Adipocyte (in vitro differentiated cells): ENCODE measurements at regions not wholly inside any gene's neighbourhood (a gene's known extent, or its start where the extent isn't known, plus 50 kb on each side); places are given as distances from the start of the nearest gene placed in this dataset.

Experiments
- DNase-seq: peaks from one replicate; pipeline ENCODE4 v3.0.0-alpha.2; 2015; ENCODE audit warnings: low read depth
- H3K27me3 ChIP-seq: replicated peaks from 2 replicates; pipeline ENCODE4 v1.7.0; 2013; ENCODE audit warnings: mild to moderate bottlenecking, low read length, moderate library complexity; ENCODE audit not compliant: control insufficient read depth, insufficient read depth
- H3K36me3 ChIP-seq: 2 replicates; pipeline ENCODE4 v1.7.0; 2013; ENCODE audit warnings: low read length, mild to moderate bottlenecking, moderate library complexity; ENCODE audit not compliant: control insufficient read depth, insufficient read depth, severe bottlenecking
- H3K4me1 ChIP-seq: 2 replicates; pipeline ENCODE4 v1.7.0; 2013; ENCODE audit warnings: mild to moderate bottlenecking, low read length, moderate library complexity; ENCODE audit not compliant: control insufficient read depth, insufficient read depth
- H3K4me3 ChIP-seq: 2 replicates; pipeline ENCODE4 v1.7.0; 2013; ENCODE audit warnings: mild to moderate bottlenecking, low read length, moderate library complexity
- H3K9ac ChIP-seq: 2 replicates; pipeline ENCODE4 v1.7.0; 2013; ENCODE audit warnings: mild to moderate bottlenecking, low read length, moderate library complexity
- H3K9me3 ChIP-seq: 2 replicates; pipeline ENCODE4 v1.7.0; 2013; ENCODE audit warnings: mild to moderate bottlenecking, low read length, moderate library complexity; ENCODE audit not compliant: control insufficient read depth

DNA sequence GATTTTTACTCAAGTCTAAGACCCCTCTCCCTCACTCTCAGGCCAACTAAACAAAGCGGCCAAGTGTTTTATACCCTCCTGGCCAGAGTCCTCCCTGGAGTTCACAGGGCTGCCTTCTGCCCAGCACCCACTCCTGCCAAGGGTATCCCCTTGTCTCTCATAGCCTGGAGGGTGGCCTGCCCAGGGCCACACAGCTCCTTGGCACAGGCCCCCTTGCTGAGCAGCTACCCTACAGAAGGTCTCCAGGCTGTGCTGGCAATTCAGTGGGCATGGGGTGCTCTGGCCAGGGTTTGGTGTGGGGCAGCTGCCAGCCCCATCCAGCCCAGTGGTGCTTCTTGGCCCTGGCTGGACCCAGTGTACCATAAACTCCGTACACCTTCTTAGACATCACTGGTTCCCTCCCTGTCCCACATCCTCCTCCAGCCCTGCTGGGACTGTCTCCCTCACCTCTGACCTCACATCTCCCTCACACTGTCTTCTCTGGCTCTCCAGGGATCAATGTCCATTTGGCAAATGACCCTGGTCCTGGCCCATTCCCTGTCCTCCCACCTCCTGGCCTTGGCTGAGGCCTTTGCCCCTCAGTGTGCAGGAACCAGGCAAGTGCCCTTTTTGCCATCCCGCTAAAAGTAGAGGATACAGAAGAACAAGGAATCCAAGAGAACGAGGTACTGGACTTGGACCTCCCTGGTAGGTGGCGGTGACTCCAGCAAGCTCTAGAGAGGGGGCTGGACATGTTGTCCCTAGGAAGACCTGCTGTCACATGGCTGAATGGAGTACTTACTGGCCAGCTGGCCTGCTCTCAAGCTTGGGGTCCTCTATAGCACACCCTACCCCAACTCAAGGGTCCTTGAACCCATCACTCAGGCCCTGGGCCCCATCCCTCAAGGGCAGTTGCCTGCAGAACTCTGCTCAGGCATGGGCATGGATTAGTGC, 50.0 kb upstream of the TRPM1 start:
- H3K4me3 ChIP-seq = no peak overlapping the region
- H3K9ac ChIP-seq = no peak overlapping the region
- no peaks in the 10 kb centered on the region for H3K9me3 ChIP-seq
- H3K36me3 ChIP-seq = no peaks in the 10 kb centered on the region
- no peak for DNase-seq
- no peaks in the 10 kb centered on the region for H3K4me1 ChIP-seq
- H3K27me3 ChIP-seq = peaks cover 40% of the 10 kb centered on the region

DNA sequence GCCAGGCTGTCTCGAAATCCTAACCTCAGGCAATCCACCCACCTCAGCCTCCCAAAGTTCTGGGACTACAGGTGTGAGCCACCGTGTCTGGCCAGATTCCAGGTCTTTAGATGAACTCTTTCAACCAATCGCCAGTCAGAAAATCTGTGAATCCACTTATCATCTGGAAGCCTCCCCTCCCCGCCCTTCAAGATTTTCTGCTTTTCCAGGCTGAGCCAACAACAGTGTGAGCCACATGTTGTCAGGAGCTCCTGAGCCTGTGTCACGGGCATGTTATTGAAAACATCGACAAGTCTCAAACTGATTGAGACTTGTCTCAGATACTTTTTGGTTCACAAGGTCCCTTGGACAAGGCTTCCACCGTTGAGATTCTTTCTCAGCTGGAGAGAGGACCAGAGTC, 52.0 kb upstream of the TRPM1 start:
- Histone ChIP-seq H3K27me3 (peaks cover 33% of the 10 kb centered on the region), H3K4me3 (no peak overlapping the region), H3K4me1 (no peaks in the 10 kb centered on the region), H3K9ac (no peak overlapping the region), H3K36me3 (no peaks in the 10 kb centered on the region), H3K9me3 (no peaks in the 10 kb centered on the region)
- DNase-seq = no peak

DNA sequence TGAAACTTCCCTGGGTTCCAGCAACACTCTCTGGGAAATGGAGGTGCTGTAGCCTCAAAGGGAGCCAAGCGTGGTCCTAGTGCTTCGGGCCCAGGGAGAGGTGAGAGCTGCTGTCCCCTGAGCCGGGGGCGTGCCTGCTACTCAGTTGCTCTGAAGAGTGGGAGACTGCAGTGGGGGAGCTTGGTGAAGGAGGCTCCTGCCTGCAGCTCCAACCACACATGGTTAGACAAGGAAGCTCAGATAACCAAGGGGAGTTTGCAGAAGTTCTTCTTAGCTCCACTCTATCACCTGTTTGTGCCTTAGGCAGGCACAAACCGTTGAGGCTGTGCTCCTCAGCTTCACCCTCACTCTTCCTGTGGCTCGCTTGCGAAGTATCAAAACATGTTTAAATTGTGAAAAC, 53.6 kb upstream of the TRPM1 start:
- peaks cover 24% of the 10 kb centered on the region for H3K27me3 ChIP-seq

DNA sequence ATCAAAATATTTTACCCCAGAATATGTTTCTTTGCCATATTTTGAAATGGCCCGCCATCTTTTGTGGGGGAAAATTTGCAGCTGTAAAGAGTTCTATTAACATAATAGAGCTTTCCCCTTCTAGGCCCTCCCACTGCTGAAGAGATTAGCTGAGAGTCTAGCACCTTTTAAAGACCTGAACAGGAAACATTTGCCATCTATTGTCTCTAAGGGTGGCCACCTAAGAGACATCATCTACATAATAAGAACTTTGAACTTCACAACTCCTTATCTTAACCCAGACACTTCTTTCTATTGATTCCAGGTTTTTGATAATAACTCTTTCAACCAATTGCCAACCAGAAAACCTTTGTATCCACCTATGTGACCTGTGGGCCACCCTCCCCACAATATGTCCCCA, 54.7 kb upstream of the TRPM1 start:
- H3K9ac ChIP-seq = no peak overlapping the region
- no peak for DNase-seq
- H3K36me3 ChIP-seq = no peaks in the 10 kb centered on the region
- H3K4me3 ChIP-seq = no peak overlapping the region
- H3K27me3 ChIP-seq = peaks cover 32% of the 10 kb centered on the region
- no peaks in the 10 kb centered on the region for H3K4me1 ChIP-seq
- no peaks in the 10 kb centered on the region for H3K9me3 ChIP-seq

More for the DNA sequence above, 53.6 kb upstream of the TRPM1 start:
- no peaks in the 10 kb centered on the region for H3K9me3 ChIP-seq
- no peak overlapping the region for H3K9ac ChIP-seq
- no peak for DNase-seq
- H3K36me3 ChIP-seq = no peaks in the 10 kb centered on the region
- H3K4me3 ChIP-seq = no peak overlapping the region
- H3K4me1 ChIP-seq = no peaks in the 10 kb centered on the region

DNA sequence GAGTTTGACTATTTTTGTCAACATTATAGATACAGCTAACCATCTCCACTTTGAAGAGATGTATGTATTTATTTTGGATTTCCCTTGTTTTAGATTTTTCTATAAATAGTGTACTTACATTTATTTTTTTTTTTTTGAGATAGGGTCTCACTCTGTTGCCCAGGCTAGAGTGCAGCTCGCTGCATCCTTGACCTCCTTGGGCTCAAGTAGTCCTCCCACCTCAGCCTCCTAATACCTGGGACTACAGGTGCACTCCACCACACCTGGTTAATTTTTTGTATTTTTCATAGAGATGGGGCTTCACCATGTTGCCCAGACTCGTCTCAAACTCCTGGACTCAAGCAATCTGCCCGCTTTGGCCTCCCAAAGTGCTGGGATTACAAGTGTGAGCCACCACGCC, 55.3 kb upstream of the TRPM1 start:
- Histone ChIP-seq H3K27me3 (peaks cover 38% of the 10 kb centered on the region), H3K4me1 (no peaks in the 10 kb centered on the region), H3K4me3 (no peak overlapping the region), H3K36me3 (no peaks in the 10 kb centered on the region), H3K9ac (no peak overlapping the region), H3K9me3 (no peaks in the 10 kb centered on the region)
- no peak for DNase-seq

DNA sequence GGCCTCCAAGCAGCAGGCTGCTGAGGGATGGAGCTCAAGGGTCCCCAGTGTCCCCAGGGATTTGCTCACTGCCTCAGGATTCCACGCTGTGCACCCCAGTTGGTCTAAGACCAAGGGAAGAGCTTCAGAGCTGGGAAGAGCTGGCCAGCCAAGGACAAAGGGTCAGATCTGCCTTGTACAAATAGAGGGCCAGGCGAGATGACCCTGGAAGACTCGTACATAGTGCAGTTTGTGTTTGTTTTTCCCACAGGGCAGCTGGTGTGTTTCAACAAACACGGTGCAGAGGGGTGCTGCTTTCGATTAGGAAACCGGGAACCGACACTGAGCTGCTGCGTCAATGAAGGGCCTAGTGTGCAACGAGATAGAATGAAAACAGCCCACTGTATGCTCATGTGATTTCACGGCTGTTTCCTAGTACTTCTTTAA, 56.1 kb upstream of the TRPM1 start:
- no peak for DNase-seq
- no peak overlapping the region for H3K4me3 ChIP-seq
- no peaks in the 10 kb centered on the region for H3K9me3 ChIP-seq
- H3K36me3 ChIP-seq = no peaks in the 10 kb centered on the region
- H3K9ac ChIP-seq = no peak overlapping the region
- no peaks in the 10 kb centered on the region for H3K4me1 ChIP-seq
- H3K27me3 ChIP-seq = peaks cover 37% of the 10 kb centered on the region

DNA sequence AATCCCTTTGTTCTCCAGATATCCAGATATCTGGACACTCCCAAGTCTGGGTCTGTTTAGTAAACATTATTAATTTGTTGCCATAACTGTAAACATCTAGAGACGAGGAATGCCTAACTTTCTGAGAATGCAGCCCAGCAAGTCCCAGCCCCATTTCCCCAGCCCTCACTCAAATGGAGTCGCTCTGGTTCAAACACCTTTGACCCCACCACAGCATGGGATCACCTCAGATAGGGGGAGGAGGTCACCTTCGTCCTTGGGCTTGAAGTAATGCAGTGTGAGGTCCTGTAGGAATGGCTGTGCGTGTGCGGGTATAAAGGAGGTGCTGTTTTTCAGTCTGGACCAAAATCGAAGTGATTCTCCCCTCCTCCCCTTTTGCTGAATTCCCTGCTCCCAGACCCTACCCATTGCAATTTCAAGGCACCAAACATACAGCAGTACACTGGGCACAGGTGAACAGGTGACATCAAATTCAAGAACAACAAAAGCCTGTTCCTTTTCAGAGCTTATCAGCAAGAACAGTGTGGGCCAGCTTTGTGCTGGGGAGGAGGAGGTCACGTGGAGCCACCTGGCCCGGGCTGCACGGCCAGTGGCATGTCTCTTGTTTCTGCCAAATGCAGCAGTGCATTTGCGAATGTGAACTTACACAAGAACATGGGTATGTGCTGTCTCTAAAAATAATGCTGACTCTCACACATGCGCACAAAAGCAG, 57.5 kb upstream of the TRPM1 start:
- no peak overlapping the region for H3K9ac ChIP-seq
- H3K4me1 ChIP-seq = no peaks in the 10 kb centered on the region
- H3K27me3 ChIP-seq = peaks cover 36% of the 10 kb centered on the region
- no peaks in the 10 kb centered on the region for H3K9me3 ChIP-seq
- DNase-seq = no peak
- no peak overlapping the region for H3K4me3 ChIP-seq
- no peaks in the 10 kb centered on the region for H3K36me3 ChIP-seq

DNA sequence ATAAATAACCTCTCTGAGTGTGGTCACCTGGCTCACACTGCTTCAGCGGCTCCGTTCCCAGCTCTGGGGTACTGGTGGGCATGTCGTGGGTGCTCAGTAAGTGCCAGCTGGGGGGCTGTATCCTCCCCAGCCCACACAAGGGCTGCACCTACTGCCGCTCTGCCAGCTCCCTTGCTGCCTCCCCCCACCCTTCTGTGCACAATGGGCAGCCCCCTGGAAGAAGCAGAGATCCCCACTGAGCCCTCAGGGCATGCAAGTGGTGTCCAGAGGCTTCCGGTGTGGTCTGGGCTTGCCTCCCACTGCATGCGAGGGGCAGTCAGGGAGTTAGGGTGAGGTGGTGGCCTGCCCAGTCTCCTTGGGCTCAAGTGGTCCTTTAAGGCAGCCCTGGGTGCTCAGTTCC, 58.3 kb upstream of the TRPM1 start:
- Histone ChIP-seq H3K4me1 (peaks cover 2% of the 10 kb centered on the region), H3K4me3 (no peak overlapping the region), H3K27me3 (peaks cover 33% of the 10 kb centered on the region), H3K9me3 (no peaks in the 10 kb centered on the region), H3K36me3 (no peaks in the 10 kb centered on the region), H3K9ac (no peak overlapping the region)
- no peak for DNase-seq

DNA sequence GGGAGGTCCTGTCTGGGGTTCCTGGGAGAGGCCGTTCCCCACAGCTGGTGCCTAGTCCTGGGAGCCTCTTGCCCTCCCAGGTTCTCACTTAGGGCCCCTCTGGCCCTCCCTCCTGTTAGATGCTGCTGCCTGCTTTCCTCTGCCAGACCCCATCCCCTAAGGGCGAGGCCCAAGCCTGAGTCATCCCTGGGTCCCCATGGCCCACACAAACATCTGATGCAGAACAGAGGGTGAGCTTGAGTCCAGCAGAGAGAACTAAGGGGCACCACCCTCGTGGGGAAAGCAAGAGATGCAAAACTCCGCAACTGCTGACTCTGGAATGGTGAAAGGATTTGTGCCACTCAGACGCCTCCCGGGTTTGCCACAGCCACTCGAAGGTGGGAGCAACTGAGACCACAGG, 58.8 kb upstream of the TRPM1 start:
- DNase-seq = no peak
- H3K4me1 ChIP-seq = peaks cover 2% of the 10 kb centered on the region
- no peaks in the 10 kb centered on the region for H3K9me3 ChIP-seq
- no peak overlapping the region for H3K9ac ChIP-seq
- no peaks in the 10 kb centered on the region for H3K36me3 ChIP-seq
- no peak overlapping the region for H3K4me3 ChIP-seq
- peaks cover 29% of the 10 kb centered on the region for H3K27me3 ChIP-seq

DNA sequence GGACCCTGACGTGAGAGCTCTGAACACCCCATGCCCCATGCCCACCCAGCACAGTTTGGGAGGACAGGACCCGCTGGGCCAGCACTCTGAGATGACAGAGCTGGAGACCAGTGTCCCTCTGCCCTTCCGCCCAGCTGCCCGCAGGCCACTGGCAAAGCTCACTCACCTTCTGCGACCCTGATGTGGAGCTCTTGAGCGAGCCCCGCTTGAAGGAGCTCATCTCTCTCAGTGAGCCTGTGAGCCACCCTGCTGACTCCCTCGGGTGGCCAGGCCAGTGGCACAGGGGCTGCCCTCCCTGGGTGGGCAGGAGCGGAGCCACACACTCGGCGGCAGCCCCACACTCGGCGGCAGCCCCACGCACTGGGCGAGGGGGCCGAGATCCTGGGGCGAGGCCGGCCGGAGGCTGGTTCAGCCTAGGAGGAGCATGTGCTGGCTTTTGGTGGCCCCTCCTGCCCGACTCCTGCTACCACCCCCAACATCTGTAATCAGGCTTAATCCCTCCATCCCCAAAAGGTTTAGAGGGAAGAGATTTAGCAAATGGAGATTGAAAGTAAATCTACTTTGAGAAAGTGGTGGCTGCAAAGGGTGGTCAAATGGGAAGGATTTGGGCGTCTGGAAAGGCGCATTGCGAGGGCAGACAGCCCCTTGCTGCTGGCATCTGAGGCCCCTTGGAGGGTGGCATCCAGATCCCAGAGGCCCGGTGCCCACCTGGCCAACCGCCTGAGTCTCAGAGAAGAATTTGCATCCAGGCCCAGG, 59.4 kb upstream of the TRPM1 start:
- DNase-seq = no peak
- Histone ChIP-seq H3K9ac (no peak overlapping the region), H3K4me1 (peaks cover 2% of the 10 kb centered on the region), H3K36me3 (no peaks in the 10 kb centered on the region), H3K4me3 (no peak overlapping the region), H3K9me3 (no peaks in the 10 kb centered on the region), H3K27me3 (peaks cover 25% of the 10 kb centered on the region)

DNA sequence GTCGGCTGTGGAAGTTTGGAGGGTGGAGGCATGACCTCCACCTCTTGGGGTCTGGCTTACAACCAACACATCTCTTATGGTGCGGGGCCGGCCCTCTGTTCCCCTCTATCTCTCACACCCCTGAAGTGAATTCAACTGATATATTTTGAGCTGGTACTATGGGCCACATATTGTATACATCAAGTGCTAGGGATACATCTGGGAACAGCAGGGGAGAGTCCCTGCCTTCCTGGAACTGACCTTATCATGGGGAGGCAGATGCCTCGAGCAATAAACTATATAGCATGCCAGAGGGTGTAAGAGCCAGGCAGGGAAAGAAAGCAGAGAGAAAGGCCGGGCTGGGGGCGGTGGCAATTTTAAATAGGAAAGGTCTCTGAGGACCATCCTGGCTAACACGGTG, 60.4 kb upstream of the TRPM1 start:
- Histone ChIP-seq H3K4me3 (no peak overlapping the region), H3K9ac (no peak overlapping the region), H3K4me1 (peaks cover 2% of the 10 kb centered on the region), H3K9me3 (no peaks in the 10 kb centered on the region), H3K27me3 (peaks cover 25% of the 10 kb centered on the region), H3K36me3 (no peaks in the 10 kb centered on the region)
- DNase-seq = no peak
